Activated CD4-positive, CD25-positive, alpha-beta regulatory T cell (primary cell): ENCODE measurements at regions not wholly inside any gene's neighbourhood (a gene's known extent, or its start where the extent isn't known, plus 50 kb on each side); places are given as distances from the start of the nearest gene placed in this dataset.

Source experiments
- DNase-seq, 4 experiments: peaks; one replicate each; lab custom pipeline; 2025; lab: John Stamatoyannopoulos, UW

DNA sequence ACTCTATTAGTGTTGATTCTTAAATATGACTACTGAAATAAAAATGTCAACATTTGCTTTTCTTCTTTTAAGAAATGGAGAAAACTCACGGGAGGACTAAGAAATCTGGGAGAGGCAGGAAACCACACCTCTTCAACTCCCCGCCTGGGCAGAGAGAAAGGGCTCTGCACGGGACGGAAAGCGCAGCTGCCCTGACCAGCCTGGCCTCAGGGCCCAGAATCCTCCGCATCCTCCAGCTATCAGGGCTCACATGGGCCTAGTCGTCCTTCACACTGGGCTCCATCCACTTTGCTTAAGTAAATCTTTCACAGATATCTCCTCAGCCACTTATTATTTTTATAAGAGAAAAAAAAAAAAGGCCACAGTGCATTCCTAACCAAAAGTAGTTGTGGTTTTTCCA is 215.1 kb downstream of the TBXT start:
- DNase-seq, result no peak

DNA sequence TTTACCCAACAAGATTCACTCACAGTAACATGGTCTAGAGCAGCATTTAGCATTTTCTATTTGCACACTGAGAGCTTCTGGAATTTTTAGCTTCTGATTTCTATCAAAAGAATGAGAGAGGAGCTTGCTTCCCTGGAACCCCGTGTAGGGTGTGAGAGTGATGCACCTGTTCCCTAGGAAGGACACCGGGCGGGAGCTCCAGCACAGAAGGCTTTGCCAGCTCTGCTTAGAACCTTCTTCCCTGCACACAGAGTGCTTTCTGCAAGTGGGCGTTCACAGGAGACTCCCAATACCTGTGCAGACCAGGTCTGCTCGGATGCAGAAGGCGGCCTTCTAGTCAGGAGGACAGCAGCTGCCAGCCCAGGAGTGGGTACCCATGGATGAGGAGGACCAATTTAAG is 217.3 kb downstream of the TBXT start:
- DNase-seq, result no peak

DNA sequence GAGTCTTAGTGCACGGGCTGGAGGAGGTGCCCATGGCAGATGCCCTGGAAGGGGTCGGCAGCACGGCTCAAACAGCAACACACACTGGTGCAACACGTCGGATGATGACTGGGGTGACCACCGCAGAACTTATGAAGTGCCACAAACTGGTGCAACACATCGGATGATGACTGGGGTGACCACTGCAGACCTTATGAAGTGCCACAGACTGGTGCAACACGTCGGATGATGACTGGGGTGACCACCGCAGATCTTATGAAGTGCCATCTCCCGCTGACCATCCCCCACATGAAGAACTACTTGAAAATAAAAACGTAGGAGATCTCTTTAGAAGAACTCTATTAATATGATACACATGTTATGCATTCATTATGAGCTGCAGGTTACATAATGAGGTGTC is 218.3 kb downstream of the TBXT start:
- no peak for DNase-seq

DNA sequence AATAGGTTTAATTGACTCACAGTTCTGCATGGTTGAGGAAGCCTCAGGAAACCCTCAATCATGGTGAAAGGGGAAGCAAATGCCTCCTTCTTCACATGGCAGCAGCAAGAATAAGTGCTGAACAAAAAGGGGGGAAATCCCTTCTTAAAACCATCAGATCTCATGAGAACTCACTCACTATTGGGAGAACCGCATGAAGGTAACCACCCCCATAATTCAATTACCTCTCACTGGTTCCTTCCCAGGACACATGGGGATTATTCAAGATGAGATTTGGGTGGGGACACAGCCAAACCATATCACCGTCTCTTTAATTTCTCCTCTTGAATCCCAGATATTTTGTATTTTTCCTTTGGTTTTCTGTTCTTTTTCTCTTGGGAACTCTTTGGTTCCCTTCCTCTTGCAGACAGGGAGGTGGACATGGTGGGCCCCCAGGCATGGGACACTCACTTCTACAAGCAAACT is 223.6 kb downstream of the TBXT start:
- DNase-seq, result no peak

DNA sequence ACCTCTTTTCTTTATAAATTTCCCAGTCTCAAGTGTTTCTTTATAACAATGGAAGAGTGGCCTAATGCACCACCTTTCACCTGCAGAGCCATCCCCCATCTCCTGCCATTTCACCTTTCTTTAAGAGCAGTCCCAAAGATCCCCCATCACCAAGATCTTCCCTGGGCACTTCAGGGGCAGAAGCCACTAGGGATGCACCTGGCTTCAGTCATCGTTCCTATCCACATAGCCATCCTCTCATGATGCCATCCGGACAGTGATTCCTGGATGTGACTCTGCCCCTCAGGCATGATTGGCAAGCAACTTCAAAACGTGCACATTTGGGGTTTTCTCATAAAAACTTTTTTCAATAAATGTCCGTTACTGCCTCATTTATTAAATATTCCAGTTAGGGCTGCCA is 225.9 kb downstream of the TBXT start:
- DNase-seq, result no peak

DNA sequence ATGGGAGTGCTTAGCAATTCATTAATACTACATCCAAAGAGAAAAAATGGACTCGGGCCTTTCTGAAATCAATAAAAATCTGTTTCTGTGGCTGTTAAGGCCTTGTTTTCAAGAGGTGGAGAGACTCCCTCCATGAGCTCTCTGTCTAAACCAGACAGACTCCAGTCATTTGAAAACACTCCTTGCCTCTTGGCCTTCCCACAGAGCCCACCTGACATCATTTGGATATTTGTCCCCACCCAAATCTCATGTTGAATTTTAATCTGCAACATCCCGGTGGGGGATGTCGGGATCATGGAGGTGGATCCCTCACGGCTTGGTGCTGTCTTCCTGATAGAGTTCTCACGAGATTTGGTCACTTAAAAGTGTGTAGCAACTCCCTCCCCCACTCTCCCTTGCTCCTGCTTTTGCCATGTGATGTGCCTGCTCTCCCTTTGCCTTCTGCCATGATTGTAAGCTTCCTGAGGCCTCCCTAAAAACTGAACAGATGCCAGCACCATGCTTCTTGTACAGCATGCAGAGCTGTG is 226.3 kb downstream of the TBXT start:
- DNase-seq, result no peak

DNA sequence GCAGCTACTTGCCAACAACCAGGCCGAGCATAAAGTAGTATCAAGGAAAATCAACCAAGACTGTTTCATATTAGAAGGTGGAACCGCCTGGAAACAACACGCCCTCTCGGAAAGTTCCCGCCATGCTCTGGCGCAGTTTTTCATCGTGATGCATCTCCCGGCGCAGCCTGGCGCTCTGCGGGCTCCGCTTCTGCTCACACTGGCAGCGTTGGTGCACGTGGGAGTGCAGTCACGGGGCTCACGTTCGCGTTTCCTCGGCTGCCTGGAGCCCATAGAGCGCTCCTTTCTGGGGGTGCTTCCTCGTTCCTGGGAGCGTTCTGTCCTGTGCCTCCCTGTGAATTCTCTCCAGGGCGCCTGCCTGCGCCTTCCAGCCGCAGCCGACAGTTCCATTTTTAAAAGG is 227.3 kb downstream of the TBXT start:
- no peak for DNase-seq

DNA sequence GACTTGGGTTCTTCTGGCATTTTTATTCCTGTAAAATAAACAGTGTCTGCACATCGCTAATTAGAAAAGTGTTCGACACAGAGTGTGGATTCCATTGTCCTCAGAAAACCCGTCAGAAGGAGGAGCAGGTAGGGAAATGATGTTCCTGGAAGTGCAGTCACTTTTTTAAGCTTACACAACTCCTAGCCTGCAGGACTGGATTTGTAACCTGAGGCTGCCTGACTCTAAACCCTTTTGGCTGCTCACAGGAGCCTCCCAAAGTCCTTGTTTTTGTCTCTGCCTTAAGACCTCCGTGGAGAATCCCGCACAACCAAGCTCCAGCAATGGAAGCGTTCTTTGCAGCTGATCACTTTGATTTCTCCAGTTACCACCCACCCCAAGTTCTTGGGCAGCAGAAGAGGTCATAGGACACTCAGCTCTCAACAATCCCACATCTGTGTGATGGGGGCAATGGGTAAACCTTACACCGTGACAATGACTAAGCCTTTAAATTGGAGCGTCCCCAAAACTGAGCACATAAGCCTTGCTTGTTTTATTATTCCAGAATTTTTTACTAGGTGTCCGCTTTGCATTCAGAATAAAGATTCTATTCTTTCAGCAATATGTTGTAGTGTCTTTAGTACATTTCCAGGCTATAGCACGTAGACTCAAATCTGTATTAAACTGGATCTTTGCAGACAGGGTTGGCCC is 227.9 kb downstream of the TBXT start:
- DNase-seq, result no peak

DNA sequence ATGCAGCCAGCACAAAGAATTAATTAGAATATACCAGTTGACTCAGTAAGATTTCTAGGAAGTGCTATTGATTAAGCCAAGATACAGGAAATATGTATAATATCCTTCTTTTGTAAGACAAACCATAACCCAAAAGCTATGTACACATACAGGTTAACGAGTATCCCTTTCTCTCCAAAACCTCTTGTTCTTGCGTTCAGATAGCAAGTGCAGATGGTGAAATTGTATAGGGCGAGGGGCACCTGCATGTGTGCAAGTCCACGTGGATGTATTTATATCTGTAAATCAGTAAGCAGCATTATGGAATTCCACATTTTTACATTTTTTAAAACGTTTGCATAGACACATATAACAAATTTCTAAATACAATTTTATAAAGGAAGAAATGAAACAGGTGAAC is 228.6 kb downstream of the TBXT start:
- DNase-seq, result no peak

DNA sequence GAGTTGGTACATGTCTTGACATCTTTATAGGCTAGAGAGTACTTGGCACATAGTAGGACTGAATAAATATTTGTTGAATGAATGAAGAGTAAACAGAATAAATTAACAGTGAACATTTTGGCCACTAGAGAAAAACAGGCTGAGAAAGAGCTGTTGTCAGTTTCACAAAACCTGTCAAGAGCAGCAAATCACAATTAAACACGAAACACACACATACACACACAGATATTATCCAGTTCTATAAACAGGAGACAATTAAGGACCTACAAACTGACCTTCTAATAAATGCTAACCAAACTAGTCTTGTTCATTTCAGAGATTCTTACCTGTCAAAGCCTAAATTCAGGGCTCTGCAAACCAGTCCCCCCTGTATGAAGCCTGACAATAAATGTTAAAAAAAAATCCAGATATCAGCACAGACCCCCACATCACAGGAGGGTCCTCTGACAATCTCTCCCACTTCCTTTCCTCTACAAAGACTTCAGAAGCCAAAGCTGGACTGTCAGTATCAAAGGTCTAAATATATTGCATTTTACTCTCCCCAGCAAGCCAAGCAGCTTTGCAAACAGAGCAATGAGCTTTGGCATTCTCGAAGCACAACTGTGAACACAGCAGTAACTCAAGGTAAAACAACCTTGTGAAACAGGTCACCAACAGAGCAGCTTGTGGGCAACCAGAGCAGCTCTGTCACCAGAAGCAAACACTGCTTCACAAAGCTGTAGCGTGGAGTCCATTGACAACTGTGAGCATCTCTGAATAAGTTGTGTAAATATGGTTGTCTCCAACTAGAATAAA is 229.9 kb downstream of the TBXT start:
- no peak for DNase-seq

DNA sequence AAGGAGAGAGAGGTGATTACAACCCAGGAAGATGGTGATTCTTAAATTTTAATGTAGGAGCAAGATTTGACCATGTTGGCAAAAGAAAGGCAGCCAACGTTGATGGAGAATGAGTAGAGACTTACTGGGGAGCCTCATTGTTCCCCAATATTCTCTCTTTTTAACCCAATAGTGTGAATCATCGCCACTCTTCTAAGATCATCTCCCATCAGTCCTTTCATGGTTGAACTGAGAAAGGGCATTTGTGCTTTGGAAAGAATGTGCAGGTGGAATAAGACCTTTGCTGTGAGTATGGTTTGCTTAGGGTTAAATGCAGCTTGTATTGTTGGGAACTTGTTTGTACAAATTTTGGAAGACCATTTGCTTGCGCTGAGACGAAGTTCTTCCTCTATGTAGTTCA is 231.0 kb downstream of the TBXT start:
- DNase-seq, result no peak

DNA sequence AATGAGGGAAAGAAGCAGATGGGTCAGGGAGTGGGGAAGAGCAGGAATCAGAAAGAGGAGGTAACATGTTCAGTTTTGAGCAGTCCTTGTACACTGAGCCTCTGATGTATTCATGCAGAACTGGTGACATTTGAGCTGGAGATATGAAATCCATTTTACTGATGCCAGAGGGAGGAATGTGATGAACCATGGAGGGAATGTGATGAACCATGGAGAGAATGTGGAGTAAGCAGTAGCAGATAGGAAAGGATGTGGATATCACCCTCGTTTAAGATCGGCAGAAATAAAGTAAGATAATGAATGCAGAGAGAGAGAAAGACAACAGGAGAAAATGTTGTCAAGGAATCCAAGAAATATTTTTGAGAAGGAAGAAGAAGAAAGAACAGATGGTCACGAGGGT is 231.6 kb downstream of the TBXT start:
- no peak for DNase-seq

DNA sequence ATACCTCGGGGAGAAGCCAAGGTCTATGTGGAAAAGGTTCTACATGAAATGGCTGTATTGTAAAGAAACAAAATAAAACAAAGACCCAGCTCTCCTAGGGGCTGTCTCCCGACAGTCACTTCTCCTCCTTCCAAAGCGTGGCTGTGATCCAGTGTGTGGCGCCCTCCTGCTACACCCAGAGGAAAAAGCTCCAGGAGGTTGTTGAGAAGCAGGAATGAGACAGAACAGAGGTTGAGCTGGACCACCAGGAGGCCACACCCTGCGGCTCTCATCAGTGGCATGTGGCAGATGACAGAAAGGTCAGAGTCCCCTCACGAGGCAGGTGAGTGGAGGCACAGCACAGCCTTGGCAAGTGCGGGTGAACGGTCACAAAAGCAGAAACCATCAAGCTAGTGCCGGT is 236.0 kb downstream of the TBXT start:
- no peak for DNase-seq

DNA sequence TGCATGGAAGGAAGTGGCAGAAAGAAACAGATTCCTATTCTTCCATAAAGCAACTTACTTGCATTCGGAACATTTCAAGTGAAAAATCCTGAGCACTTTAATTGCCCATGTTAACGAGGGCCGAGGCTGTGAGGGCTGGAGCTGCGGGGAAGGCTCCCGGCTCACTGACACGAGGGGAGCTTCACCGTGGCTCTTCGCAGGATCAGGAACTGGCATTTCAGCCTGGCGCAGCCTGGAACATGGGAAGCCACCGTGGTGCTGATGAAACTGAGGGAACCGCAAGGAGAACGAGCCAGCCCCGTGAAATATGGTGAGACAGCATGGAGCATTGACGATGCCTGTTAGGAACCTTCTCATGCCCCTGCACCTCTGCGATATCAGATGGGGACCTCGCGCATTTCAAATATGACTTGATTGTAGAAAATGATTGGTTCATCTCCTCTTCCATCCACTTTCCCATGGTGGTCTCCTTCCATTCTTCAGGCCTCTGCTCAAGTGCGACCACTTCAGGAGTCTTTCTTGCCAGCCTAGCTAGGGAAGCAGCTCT is 236.9 kb downstream of the TBXT start:
- no peak for DNase-seq

DNA sequence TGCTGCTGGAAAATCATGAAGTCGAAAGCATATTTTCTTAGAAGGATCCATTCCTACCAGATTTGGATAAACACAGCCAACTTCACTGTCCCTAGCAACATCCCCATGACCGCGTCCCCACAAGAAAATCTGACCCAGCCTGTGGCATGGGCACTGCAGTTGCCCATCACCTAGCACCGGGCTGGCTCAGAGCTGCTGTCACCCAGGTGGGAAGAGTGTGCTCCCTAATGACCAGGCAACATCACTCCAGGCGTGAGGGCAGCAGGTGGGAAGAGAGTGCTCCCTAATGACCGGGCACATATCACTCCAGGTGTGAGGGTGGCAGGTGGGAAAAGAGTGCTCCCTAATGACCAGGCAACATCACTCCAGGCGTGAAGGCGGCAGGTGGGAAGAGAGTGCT is 238.0 kb downstream of the TBXT start:
- DNase-seq, result no peak

DNA sequence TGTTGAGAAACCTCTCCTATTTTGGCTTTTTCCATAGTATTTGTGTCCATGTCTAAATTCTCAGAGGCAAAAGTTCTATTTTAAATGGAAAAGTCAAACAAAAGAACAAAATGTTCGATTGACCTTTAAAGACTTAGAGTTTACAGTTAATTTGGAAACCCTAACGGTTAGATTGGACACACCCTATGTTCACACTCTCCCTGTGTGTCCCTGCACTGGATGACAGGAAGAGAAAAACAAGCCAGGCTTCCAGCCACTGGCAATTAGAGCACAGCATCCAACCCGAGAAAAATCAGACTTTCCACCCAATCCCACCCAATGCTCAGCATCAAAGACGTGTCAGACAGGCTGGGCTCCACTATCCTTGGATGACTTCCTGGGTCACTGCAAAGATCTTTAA is 241.3 kb downstream of the TBXT start:
- DNase-seq, result no peak

DNA sequence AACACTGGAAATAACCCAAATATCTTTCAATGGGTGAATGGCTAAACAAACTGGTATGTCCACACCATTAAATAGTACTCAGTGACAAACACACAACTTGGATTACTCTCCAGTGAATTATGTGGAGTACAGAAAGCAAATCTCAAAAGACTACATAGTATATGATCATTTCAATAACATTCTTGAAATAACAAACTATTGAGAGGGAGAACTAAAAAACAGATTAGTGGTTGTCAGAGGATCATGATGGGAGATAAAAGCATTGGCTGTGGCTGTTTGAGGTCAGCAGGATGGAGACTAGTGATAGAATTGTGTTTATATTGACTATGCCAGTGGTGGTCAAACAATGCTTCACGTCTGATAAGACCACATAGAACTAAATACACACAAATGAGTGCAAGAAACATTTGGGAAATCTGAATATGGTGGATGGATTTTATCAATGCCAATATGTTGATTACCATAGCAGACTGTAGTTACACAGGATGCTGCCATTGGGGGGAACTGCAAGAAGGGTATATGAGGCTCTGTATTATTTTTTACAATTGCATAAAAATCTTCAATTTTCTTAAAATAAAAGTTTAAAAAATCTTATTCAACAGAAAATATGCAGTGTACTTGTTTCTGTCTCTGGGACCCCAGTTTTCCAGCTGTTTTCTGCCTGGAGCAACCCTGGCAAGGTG is 242.0 kb downstream of the TBXT start:
- no peak for DNase-seq

DNA sequence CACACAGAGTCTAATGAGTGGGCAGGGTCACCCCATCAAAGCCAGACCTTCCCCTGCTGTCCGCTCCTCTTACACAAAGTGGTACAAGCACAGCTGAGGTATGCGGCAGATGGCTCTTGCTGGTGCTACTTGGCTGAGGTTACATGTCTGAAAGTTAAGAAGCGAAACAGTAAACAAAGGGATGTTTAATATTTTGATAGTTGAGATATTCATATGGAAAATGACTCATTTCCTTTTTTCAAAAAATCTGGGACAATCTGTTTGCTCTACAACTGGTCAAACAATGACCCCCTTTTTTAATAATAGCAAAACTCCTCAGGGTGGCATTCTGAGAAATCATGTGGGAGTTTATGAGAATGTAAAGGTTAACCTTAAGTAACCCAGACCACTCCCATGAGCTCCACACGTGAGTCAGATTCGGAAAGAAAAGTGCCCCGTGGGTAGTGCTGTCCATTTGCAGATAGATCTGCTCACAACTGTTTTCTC is 245.3 kb downstream of the TBXT start:
- DNase-seq, result no peak

DNA sequence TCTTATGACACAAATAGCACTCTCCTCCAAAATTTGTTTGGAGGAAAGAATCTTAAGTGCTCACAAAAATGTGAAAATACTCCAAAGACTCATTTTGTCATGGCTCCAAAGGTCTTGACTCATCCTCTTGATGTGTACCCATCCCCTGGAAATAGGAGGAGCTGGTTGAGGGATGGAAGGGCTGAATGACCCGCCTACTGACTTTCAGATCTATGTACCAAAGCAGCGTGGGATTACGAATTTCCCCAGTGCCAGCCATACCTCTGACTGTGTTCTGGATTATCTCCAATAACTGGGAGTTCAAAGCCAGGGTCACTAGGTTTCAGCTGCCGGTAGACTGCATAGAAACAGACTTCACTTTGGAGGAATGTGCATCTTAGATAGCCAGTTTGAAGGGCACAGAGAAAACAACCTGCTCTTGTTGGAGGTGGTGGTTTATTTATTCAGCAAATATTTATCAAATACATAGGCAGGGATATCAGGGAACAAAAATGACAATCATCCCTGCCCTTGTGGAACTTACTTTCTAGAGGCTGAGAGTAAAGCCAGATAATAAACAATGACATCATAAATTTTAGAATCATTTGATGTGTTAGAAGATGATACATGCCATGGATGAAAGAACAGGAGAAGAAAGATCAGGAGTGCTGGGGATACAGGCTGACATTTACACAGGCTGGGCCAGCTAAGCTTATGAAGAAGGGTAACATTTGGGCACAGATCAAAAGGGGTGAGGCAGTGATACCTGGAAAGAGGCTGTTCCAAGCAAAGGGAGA is 246.6 kb downstream of the TBXT start:
- DNase-seq, result no peak

DNA sequence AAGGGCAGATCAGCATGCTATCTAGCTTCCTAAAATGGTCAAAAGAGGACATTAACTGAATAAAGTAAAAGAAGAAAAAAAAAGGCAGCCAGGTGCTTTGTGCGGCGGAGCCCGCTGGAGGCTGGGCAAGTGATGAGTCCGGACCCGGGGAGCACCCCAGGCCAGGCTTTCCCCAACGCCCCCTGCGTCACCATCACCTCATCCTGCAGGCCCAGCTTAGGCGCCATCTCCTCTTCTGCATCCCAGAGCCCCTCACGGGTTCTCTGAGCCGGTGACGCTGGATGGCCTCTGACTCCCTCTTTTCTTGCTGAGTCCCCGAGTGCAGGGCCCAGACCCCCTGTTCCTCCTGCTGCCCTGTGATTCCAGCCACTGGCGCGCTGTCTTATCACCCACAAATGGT is 250.1 kb downstream of the TBXT start:
- DNase-seq, result no peak

DNA sequence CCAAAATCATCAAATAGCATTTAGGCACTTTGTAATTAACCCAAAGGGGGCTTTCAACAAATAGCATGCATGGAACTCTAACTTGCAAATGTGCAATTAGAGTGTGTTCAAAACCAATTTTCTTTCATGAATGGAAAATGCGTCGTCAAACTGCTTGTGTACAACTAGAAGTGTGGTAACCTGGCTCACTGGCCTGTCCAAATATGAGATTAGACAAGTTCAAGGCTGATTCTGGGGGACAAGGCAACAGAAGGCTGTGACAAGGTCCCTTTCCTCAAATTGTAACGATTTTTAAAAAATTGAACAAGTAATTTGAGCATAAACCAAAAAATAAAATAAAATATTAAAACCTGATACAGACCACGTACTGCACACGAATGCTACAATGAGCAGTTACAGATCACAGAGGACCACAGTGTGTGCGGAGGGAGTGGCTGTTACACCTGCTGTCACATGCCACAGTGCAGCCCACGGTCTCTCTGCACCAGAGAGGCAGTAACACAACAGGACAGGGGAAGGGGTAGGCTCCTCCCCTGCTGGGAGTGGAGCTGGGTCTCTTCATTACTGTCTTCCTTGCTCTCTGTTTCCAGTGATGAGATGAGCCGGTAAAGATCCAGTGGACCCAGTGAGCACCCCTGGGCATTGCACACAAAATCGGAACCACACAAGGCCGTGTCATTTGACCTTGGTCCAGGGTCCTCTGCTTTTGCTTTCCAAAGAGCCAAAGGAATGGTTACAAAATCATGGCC is 252.2 kb upstream of the PDE10A start:
- no peak for DNase-seq
